GM23338 (cell line): ENCODE measurements at regions not wholly inside any gene's neighbourhood (a gene's known extent, or its start where the extent isn't known, plus 50 kb on each side); places are given as distances from the start of the nearest gene placed in this dataset.

ENCODE experiments used
- ATAC-seq: fragments of 200-7000 bp; cut with Tn5 transposase; 3 replicates; pipeline ENCODE4 v1.9.1; 2020
- DNase-seq: peaks from one replicate; pipeline ENCODE4 v3.0.0-alpha.2; 2015; ENCODE audit warnings: low spot score
- H2AFZ ChIP-seq: fragments of 200-600 bp; sonication (generic); 2 replicates; pipeline ENCODE4 v1.8.0; 2016; ENCODE audit warnings: antibody characterized with exemption, mild to moderate bottlenecking, moderate library complexity
- H3F3A ChIP-seq: fragments of 200-600 bp; sonication (generic); replicated peaks from 2 replicates; pipeline ENCODE4 v1.8.0; 2017; ENCODE audit warnings: antibody characterized with exemption, mixed run types, low read depth
- H3K27ac ChIP-seq: fragments of 200-600 bp; sonication (generic); 2 replicates; pipeline ENCODE4 v1.6.1; 2016; ENCODE audit warnings: low read depth
- H3K27me3 ChIP-seq: fragments of 200-600 bp; sonication (generic); 2 replicates; pipeline ENCODE4 v1.8.0; 2016; ENCODE audit warnings: mild to moderate bottlenecking, mixed run types, moderate library complexity; ENCODE audit not compliant: insufficient read depth
- H3K36me3 ChIP-seq: fragments of 200-600 bp; sonication (generic); 2 replicates; pipeline ENCODE4 v1.8.0; 2016; ENCODE audit warnings: mild to moderate bottlenecking; ENCODE audit not compliant: insufficient read depth
- H3K4me1 ChIP-seq: fragments of 200-600 bp; sonication (generic); 2 replicates; pipeline ENCODE4 v1.8.0; 2016; ENCODE audit warnings: mild to moderate bottlenecking, moderate library complexity; ENCODE audit not compliant: insufficient read depth
- H3K4me2 ChIP-seq: fragments of 200-600 bp; sonication (generic); 2 replicates; pipeline ENCODE4 v1.7.1; 2017; ENCODE audit warnings: mixed run types
- H3K4me3 ChIP-seq: fragments of 200-600 bp; sonication (generic); 2 replicates; pipeline ENCODE4 v1.6.1; 2016; ENCODE audit warnings: mixed run types
- H3K79me2 ChIP-seq: fragments of 200-600 bp; sonication (generic); replicated peaks from 2 replicates; pipeline ENCODE4 v1.8.0; 2017; ENCODE audit warnings: mild to moderate bottlenecking; ENCODE audit not compliant: insufficient read depth
- H3K9me2 ChIP-seq: fragments of 200-600 bp; sonication (generic); 2 replicates; pipeline ENCODE4 v1.8.0; 2017; ENCODE audit not compliant: insufficient read depth
- H4K20me1 ChIP-seq: fragments of 200-600 bp; sonication (generic); replicated peaks from 2 replicates; pipeline ENCODE4 v1.8.0; 2017; ENCODE audit warnings: mild to moderate bottlenecking; ENCODE audit not compliant: insufficient read depth
- H3K27ac Mint-ChIP-seq: 2 replicates; pipeline ENCODE4 v1.8.0; 2020; ENCODE audit warnings: inconsistent platforms, mild to moderate bottlenecking, moderate library complexity, mixed read lengths
- H3K27me3 Mint-ChIP-seq: 3 replicates; pipeline ENCODE4 v1.8.0; 2022; ENCODE audit warnings: low read depth, mild to moderate bottlenecking, moderate library complexity, mixed read lengths, inconsistent platforms; ENCODE audit not compliant: insufficient read depth, poor library complexity
- H3K36me3 Mint-ChIP-seq: 3 replicates; pipeline ENCODE4 v1.8.0; 2021; ENCODE audit warnings: low read depth, mild to moderate bottlenecking, inconsistent platforms, moderate library complexity, mixed read lengths
- H3K4me1 Mint-ChIP-seq: 3 replicates; pipeline ENCODE4 v1.8.0; 2020; ENCODE audit warnings: mild to moderate bottlenecking, inconsistent platforms, mixed read lengths
- H3K4me3 Mint-ChIP-seq: 3 replicates; pipeline ENCODE4 v1.8.0; 2021; ENCODE audit warnings: moderate library complexity, mild to moderate bottlenecking, inconsistent platforms, mixed read lengths
- H3K9me3 Mint-ChIP-seq: 3 replicates; pipeline ENCODE4 v1.8.0; 2020; ENCODE audit warnings: moderate library complexity, mild to moderate bottlenecking, inconsistent platforms, mixed read lengths
- CREB1 ChIP-seq: fragments of 250-450 bp; sonication (Bioruptor Pico); IDR thresholded peaks from 2 replicates; pipeline ENCODE4 v1.5.0; 2020; ENCODE audit warnings: low read depth, mild to moderate bottlenecking, moderate library complexity
- EZH2 ChIP-seq: fragments of 200-600 bp; sonication (generic); IDR thresholded peaks from one replicate; pipeline ENCODE4 v1.8.0; 2017; ENCODE audit warnings: antibody characterized with exemption, mild to moderate bottlenecking, low read depth; ENCODE audit not compliant: unreplicated experiment
- EZH2phosphoT487 ChIP-seq: fragments of 200-600 bp; sonication (generic); IDR thresholded peaks from one replicate; pipeline ENCODE4 v1.8.1; 2018; ENCODE audit warnings: antibody characterized with exemption; ENCODE audit not compliant: unreplicated experiment
- JUNB ChIP-seq: IDR thresholded peaks from one replicate; pipeline ENCODE4 v1.6.1; 2016; ENCODE audit warnings: antibody characterized with exemption; ENCODE audit not compliant: unreplicated experiment
- NANOG ChIP-seq: IDR thresholded peaks from 2 replicates; pipeline ENCODE4 v1.6.1; 2016; ENCODE audit warnings: antibody characterized with exemption, borderline replicate concordance
- POLR2AphosphoS5 ChIP-seq: IDR thresholded peaks from 2 replicates; pipeline ENCODE4 v1.6.1; 2016; ENCODE audit warnings: antibody characterized with exemption, low read depth
- STAT1 ChIP-seq: IDR thresholded peaks from one replicate; pipeline ENCODE4 v1.6.1; 2016; ENCODE audit warnings: antibody characterized with exemption; ENCODE audit not compliant: unreplicated experiment
- ZNF114 ChIP-seq: fragments of 250-450 bp; sonication (Bioruptor Pico); IDR thresholded peaks from 2 replicates; pipeline ENCODE4 v1.5.0; 2020; ENCODE audit warnings: mild to moderate bottlenecking, moderate library complexity
- ZNF331 ChIP-seq: fragments of 250-450 bp; sonication (Bioruptor Pico); IDR thresholded peaks from 2 replicates; pipeline ENCODE4 v1.5.0; 2020; ENCODE audit warnings: low read depth, mild to moderate bottlenecking, moderate library complexity
- TF ChIP-seq, protein P1 (sequence below): IDR thresholded peaks from 2 replicates; pipeline ENCODE4 v1.6.1; 2016; ENCODE audit warnings: antibody characterized with exemption
- TF ChIP-seq, protein P2 (sequence below), 2 experiments: fragments of 200-600 bp in 1 of 2; sonication (generic) in 1 of 2; conservative IDR thresholded peaks; 2 replicates each; pipeline versions ENCODE4 v1.5.1 to v1.6.1; 2016 to 2017; ENCODE audit warnings: antibody characterized with exemption in 2 of 2, low read depth in 2 of 2, mild to moderate bottlenecking in 2 of 2, moderate library complexity in 1 of 2
- TF ChIP-seq, protein P3 (sequence below): fragments of 250-450 bp; sonication (Bioruptor Pico); IDR thresholded peaks from 2 replicates; pipeline ENCODE4 v1.5.0; 2020; ENCODE audit warnings: mild to moderate bottlenecking, moderate library complexity
- TF ChIP-seq, protein P4 (sequence below): IDR thresholded peaks from one replicate; pipeline ENCODE4 v1.6.1; 2018; ENCODE audit warnings: antibody characterized with exemption; ENCODE audit not compliant: unreplicated experiment

DNA sequence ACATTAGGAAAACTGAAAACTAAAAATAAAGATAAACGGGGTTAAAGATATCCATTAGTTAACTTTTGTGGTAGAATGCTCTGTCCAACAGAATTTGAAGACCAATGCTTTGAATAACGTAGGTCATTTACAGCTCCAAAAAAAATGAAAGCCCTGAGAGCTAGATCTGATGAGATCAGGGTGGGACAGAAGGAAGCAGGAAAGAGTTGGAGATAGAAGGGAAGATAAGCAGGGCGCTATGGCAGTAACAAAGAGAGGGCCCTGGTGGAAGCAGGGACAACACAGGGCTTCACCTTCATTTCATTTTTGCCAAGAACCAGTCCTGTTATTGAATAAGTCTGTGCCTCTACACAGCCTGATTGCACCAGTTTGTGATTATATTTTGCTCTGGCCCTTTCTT is 51.0 kb upstream of the RGS8 start:
- Mint-ChIP-seq H3K9me3 (peaks cover 3% of the 10 kb centered on the region; the same call in 2 of the 3 replicates), H3K4me1 (peaks cover 16% of the 10 kb centered on the region), H3K27ac (no peak overlapping the region), H3K27me3 (no peaks in the 10 kb centered on the region), H3K4me3 (no peak overlapping the region), H3K36me3 (no peaks in the 10 kb centered on the region; the same call in 2 of the 3 replicates)
- H3K36me3 ChIP-seq, result no peaks in the 10 kb centered on the region
- H3K27ac ChIP-seq, result no peak overlapping the region
- no peaks in the 10 kb centered on the region for H3K79me2 ChIP-seq
- H3F3A ChIP-seq, result no peaks in the 10 kb centered on the region; the same call in 1 of the 2 replicates
- DNase-seq, result no peak
- TF ChIP-seq JUNB (no peak), CREB1 (CRISPR knock-in tag) (no peak), NANOG (no peak), EZH2phosphoT487 (no peak), POLR2AphosphoS5 (no peak), STAT1 (no peak), ZNF114 (CRISPR knock-in tag) (no peak), ZNF331 (CRISPR knock-in tag) (no peak), EZH2 (no peak)
- TF ChIP-seq, protein P1, sequence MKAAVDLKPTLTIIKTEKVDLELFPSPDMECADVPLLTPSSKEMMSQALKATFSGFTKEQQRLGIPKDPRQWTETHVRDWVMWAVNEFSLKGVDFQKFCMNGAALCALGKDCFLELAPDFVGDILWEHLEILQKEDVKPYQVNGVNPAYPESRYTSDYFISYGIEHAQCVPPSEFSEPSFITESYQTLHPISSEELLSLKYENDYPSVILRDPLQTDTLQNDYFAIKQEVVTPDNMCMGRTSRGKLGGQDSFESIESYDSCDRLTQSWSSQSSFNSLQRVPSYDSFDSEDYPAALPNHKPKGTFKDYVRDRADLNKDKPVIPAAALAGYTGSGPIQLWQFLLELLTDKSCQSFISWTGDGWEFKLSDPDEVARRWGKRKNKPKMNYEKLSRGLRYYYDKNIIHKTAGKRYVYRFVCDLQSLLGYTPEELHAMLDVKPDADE, result no peak
- TF ChIP-seq, protein P2, sequence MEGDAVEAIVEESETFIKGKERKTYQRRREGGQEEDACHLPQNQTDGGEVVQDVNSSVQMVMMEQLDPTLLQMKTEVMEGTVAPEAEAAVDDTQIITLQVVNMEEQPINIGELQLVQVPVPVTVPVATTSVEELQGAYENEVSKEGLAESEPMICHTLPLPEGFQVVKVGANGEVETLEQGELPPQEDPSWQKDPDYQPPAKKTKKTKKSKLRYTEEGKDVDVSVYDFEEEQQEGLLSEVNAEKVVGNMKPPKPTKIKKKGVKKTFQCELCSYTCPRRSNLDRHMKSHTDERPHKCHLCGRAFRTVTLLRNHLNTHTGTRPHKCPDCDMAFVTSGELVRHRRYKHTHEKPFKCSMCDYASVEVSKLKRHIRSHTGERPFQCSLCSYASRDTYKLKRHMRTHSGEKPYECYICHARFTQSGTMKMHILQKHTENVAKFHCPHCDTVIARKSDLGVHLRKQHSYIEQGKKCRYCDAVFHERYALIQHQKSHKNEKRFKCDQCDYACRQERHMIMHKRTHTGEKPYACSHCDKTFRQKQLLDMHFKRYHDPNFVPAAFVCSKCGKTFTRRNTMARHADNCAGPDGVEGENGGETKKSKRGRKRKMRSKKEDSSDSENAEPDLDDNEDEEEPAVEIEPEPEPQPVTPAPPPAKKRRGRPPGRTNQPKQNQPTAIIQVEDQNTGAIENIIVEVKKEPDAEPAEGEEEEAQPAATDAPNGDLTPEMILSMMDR (conservative IDR thresholded peaks at IDR 0.05; ENCODE audit: low read depth in 2 of 2), result no peak
- TF ChIP-seq, protein P3, sequence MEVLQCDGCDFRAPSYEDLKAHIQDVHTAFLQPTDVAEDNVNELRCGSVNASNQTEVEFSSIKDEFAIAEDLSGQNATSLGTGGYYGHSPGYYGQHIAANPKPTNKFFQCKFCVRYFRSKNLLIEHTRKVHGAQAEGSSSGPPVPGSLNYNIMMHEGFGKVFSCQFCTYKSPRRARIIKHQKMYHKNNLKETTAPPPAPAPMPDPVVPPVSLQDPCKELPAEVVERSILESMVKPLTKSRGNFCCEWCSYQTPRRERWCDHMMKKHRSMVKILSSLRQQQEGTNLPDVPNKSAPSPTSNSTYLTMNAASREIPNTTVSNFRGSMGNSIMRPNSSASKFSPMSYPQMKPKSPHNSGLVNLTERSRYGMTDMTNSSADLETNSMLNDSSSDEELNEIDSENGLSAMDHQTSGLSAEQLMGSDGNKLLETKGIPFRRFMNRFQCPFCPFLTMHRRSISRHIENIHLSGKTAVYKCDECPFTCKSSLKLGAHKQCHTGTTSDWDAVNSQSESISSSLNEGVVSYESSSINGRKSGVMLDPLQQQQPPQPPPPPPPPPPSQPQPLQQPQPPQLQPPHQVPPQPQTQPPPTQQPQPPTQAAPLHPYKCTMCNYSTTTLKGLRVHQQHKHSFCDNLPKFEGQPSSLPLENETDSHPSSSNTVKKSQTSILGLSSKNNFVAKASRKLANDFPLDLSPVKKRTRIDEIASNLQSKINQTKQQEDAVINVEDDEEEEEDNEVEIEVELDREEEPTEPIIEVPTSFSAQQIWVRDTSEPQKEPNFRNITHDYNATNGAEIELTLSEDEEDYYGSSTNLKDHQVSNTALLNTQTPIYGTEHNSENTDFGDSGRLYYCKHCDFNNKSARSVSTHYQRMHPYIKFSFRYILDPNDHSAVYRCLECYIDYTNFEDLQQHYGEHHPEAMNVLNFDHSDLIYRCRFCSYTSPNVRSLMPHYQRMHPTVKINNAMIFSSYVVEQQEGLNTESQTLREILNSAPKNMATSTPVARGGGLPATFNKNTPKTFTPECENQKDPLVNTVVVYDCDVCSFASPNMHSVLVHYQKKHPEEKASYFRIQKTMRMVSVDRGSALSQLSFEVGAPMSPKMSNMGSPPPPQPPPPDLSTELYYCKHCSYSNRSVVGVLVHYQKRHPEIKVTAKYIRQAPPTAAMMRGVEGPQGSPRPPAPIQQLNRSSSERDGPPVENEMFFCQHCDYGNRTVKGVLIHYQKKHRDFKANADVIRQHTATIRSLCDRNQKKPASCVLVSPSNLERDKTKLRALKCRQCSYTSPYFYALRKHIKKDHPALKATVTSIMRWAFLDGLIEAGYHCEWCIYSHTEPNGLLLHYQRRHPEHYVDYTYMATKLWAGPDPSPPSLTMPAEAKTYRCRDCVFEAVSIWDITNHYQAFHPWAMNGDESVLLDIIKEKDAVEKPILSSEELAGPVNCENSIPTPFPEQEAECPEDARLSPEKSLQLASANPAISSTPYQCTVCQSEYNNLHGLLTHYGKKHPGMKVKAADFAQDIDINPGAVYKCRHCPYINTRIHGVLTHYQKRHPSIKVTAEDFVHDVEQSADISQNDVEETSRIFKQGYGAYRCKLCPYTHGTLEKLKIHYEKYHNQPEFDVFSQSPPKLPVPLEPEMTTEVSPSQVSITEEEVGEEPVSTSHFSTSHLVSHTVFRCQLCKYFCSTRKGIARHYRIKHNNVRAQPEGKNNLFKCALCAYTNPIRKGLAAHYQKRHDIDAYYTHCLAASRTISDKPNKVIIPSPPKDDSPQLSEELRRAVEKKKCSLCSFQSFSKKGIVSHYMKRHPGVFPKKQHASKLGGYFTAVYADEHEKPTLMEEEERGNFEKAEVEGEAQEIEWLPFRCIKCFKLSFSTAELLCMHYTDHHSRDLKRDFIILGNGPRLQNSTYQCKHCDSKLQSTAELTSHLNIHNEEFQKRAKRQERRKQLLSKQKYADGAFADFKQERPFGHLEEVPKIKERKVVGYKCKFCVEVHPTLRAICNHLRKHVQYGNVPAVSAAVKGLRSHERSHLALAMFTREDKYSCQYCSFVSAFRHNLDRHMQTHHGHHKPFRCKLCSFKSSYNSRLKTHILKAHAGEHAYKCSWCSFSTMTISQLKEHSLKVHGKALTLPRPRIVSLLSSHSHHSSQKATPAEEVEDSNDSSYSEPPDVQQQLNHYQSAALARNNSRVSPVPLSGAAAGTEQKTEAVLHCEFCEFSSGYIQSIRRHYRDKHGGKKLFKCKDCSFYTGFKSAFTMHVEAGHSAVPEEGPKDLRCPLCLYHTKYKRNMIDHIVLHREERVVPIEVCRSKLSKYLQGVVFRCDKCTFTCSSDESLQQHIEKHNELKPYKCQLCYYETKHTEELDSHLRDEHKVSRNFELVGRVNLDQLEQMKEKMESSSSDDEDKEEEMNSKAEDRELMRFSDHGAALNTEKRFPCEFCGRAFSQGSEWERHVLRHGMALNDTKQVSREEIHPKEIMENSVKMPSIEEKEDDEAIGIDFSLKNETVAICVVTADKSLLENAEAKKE (CRISPR knock-in tag), result no peak
- TF ChIP-seq, protein P4, sequence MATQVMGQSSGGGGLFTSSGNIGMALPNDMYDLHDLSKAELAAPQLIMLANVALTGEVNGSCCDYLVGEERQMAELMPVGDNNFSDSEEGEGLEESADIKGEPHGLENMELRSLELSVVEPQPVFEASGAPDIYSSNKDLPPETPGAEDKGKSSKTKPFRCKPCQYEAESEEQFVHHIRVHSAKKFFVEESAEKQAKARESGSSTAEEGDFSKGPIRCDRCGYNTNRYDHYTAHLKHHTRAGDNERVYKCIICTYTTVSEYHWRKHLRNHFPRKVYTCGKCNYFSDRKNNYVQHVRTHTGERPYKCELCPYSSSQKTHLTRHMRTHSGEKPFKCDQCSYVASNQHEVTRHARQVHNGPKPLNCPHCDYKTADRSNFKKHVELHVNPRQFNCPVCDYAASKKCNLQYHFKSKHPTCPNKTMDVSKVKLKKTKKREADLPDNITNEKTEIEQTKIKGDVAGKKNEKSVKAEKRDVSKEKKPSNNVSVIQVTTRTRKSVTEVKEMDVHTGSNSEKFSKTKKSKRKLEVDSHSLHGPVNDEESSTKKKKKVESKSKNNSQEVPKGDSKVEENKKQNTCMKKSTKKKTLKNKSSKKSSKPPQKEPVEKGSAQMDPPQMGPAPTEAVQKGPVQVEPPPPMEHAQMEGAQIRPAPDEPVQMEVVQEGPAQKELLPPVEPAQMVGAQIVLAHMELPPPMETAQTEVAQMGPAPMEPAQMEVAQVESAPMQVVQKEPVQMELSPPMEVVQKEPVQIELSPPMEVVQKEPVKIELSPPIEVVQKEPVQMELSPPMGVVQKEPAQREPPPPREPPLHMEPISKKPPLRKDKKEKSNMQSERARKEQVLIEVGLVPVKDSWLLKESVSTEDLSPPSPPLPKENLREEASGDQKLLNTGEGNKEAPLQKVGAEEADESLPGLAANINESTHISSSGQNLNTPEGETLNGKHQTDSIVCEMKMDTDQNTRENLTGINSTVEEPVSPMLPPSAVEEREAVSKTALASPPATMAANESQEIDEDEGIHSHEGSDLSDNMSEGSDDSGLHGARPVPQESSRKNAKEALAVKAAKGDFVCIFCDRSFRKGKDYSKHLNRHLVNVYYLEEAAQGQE, result no peak
- H2AFZ ChIP-seq, result peak overlapping the region; percentile 38; the same call in 1 of the 2 replicates
- no peaks in the 10 kb centered on the region for H3K27me3 ChIP-seq
- H3K9me2 ChIP-seq, result no peaks in the 10 kb centered on the region
- no peaks in the 10 kb centered on the region for H4K20me1 ChIP-seq
- ATAC-seq, result no peak
- H3K4me3 ChIP-seq, result no peak overlapping the region
- no peak overlapping the region for H3K4me2 ChIP-seq
- peaks cover 16% of the 10 kb centered on the region for H3K4me1 ChIP-seq
